CD14-positive monocyte (primary cell): ENCODE measurements at regions not wholly inside any gene's neighbourhood (a gene's known extent, or its start where the extent isn't known, plus 50 kb on each side); places are given as distances from the start of the nearest gene placed in this dataset.

Experiments
- DNase-seq, 3 donors: peaks; one replicate each; pipeline ENCODE4 v3.0.0-alpha.2; 2011 to 2022
- H2AFZ ChIP-seq: 2 replicates; pipeline ENCODE4 v1.6.0; 2012; ENCODE audit warnings: mild to moderate bottlenecking, low read depth, low read length, inconsistent platforms; ENCODE audit not compliant: insufficient read depth, poor library complexity, severe bottlenecking
- H3K27ac ChIP-seq, 2 donors: 1 replicate in 1 of 2; 2 replicates in 1 of 2; pipeline ENCODE4 v1.5.1; 2012 to 2013; ENCODE audit warnings: low read length in 2 of 2, control low read depth in 1 of 2, inconsistent platforms in 1 of 2, low read depth in 1 of 2, mild to moderate bottlenecking in 1 of 2
- H3K27me3 ChIP-seq, 2 donors: one replicate each; pipeline versions ENCODE4 v1.6.0 to v1.6.1; 2011 to 2013; ENCODE audit warnings: low read length in 2 of 2; ENCODE audit not compliant: control insufficient read depth in 2 of 2, insufficient read depth in 2 of 2
- H3K36me3 ChIP-seq, 2 donors: replicated peaks in 1 of 2; 1 replicate in 1 of 2; 2 replicates in 1 of 2; pipeline versions ENCODE4 v1.5.1 to v1.6.1; 2012 to 2013; ENCODE audit warnings: low read length in 2 of 2, control low read depth in 1 of 2, inconsistent platforms in 1 of 2, mild to moderate bottlenecking in 1 of 2; ENCODE audit not compliant: insufficient read depth in 2 of 2, control insufficient read depth in 1 of 2
- H3K4me1 ChIP-seq, 2 donors: 1 replicate in 1 of 2; 2 replicates in 1 of 2; pipeline versions ENCODE4 v1.5.1 to v1.6.1; 2012 to 2013; ENCODE audit warnings: low read length in 2 of 2, control low read depth in 1 of 2, inconsistent platforms in 1 of 2, mild to moderate bottlenecking in 1 of 2, moderate library complexity in 1 of 2; ENCODE audit not compliant: insufficient read depth in 2 of 2, control insufficient read depth in 1 of 2
- H3K4me2 ChIP-seq: replicated peaks from 2 replicates; pipeline ENCODE3; 2012; ENCODE audit warnings: low read length, moderate library complexity, mild to moderate bottlenecking; ENCODE audit not compliant: poor library complexity, severe bottlenecking; ENCODE audit errors: extremely low read depth
- H3K4me3 ChIP-seq, 3 experiments: fragments of 200-600 bp in 1 of 3; sonication (generic) in 1 of 3; replicated peaks in 1 of 3; 1 replicate in 2 of 3; 2 replicates in 1 of 3; pipeline ENCODE4 v1.5.1; 2011 to 2013; ENCODE audit warnings: low read length in 3 of 3, mild to moderate bottlenecking in 3 of 3, control low read depth in 2 of 3, low read depth in 2 of 3, inconsistent platforms in 1 of 3, moderate library complexity in 1 of 3
- H3K79me2 ChIP-seq: 2 replicates; pipeline ENCODE4 v1.6.0; 2012; ENCODE audit warnings: mild to moderate bottlenecking, control low read depth, inconsistent platforms, low read length, moderate library complexity; ENCODE audit not compliant: insufficient read depth
- H3K9ac ChIP-seq: 2 replicates; pipeline ENCODE4 v1.6.0; 2017; ENCODE audit warnings: low read length, mild to moderate bottlenecking; ENCODE audit not compliant: insufficient read depth, poor library complexity, severe bottlenecking
- H3K9me3 ChIP-seq, 2 donors: replicated peaks in 1 of 2; 1 replicate in 1 of 2; 2 replicates in 1 of 2; pipeline versions ENCODE4 v1.5.1 to v1.6.1; 2012 to 2013; ENCODE audit warnings: low read length in 2 of 2, control low read depth in 1 of 2; ENCODE audit not compliant: control insufficient read depth in 1 of 2, insufficient read depth in 1 of 2
- H4K20me1 ChIP-seq: 2 replicates; pipeline ENCODE4 v1.6.0; 2012; ENCODE audit warnings: mild to moderate bottlenecking, low read length, control low read depth, moderate library complexity; ENCODE audit not compliant: insufficient read depth
- H3K27ac Mint-ChIP-seq, 7 donors: one replicate each; pipeline ENCODE4 v1.8.0; 2020; ENCODE audit warnings: mild to moderate bottlenecking in 7 of 7, mixed read lengths in 7 of 7, moderate library complexity in 6 of 7, inconsistent platforms in 2 of 7
- H3K27me3 Mint-ChIP-seq, 3 donors: one replicate each; pipeline ENCODE4 v1.8.0; 2021 to 2022; ENCODE audit warnings: low read depth in 3 of 3, mild to moderate bottlenecking in 3 of 3, mixed read lengths in 3 of 3, moderate library complexity in 3 of 3, inconsistent platforms in 1 of 3
- H3K36me3 Mint-ChIP-seq, 2 donors: one replicate each; pipeline ENCODE4 v1.8.0; 2020; ENCODE audit warnings: mixed read lengths in 2 of 2, inconsistent platforms in 1 of 2, mild to moderate bottlenecking in 1 of 2
- H3K4me1 Mint-ChIP-seq: one replicate; pipeline ENCODE4 v1.8.0; 2020; ENCODE audit warnings: mild to moderate bottlenecking, mixed read lengths
- H3K4me3 Mint-ChIP-seq, 2 donors: one replicate each; pipeline ENCODE4 v1.8.0; 2020; ENCODE audit warnings: mild to moderate bottlenecking in 2 of 2, mixed read lengths in 2 of 2, moderate library complexity in 1 of 2
- H3K9me3 Mint-ChIP-seq, 7 donors: one replicate each; pipeline ENCODE4 v1.8.0; 2020 to 2022; ENCODE audit warnings: mixed read lengths in 7 of 7, mild to moderate bottlenecking in 6 of 7, moderate library complexity in 6 of 7, inconsistent platforms in 2 of 7
- CTCF ChIP-seq: fragments of 200-600 bp; IDR thresholded peaks from one replicate; pipeline ENCODE4 v1.8.0; 2022; ENCODE audit warnings: antibody characterized with exemption, mild to moderate bottlenecking
- WGBS: methylation state at CpG from one replicate; pipeline ENCODE4 v1.1.5; 2013; ENCODE audit warnings: missing lambda C conversion rate; ENCODE audit not compliant: insufficient coverage; 5-methylcytosine and 5-hydroxymethylcytosine counted together
- intact Hi-C, 2 donors: fragments of 100-400 bp; cut with micrococcal nuclease; formaldehyde crosslinking; loops; one replicate each; pipeline versions ENCODE4 v1.15.0 to v1.15.1; 2023

DNA sequence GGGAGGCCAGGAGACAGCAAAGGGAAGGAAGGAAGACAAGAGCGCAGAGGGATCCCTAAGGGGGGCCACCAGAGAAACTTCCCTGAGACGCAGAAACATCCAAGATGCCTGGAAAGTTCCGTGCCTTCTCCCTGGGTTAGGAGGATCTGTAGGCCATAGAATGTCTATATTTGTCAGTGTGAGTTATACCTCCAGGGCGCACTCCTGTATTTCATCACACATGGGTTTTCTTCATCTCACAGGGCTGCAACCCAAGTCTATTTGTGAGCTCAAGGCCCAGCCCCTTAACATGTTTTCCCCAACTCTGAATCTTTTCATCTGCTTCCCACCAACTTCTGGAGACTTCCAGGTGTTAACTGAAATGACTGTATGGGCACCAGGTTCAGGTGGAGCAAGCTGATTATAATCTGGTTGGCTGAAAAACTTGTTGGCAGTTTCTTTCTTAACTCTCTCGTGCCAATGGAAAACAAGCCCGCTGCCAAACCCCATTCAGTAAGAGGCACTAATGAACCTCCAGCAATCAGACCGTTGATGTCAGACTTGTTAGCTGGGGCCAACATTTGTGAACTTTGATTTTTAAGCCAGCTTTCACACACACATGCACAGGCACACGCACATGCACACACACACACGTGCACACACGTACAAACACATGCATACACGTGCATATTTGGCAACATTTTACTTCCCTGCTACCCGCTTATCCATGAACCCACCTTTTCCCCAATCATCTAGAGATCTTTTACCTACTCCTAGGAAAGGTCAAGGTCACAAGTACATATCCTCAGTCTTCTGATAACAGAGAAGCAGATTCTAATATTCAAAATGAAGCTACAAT lies 247.5 kb upstream of the GMDS start:
- no peaks in the 10 kb centered on the region for H3K79me2 ChIP-seq
- H3K4me1 ChIP-seq = no peaks in the 10 kb centered on the region
- H3K27ac Mint-ChIP-seq = no peak overlapping the region
- H3K4me3 ChIP-seq = no peak overlapping the region
- peaks cover 6 to 11% (median 8%) of the 10 kb centered on the region in 3 donors for H3K27me3 Mint-ChIP-seq
- intact Hi-C loops = no loop called here
- no peak overlapping the region for H3K4me3 Mint-ChIP-seq
- H2AFZ ChIP-seq = no peak overlapping the region
- peaks cover 2% of the 10 kb centered on the region for H3K4me1 Mint-ChIP-seq
- no peaks in the 10 kb centered on the region for H3K27me3 ChIP-seq
- H3K9me3 Mint-ChIP-seq = peaks cover 0 to 5% (median 0%) of the 10 kb centered on the region in 7 donors
- H3K36me3 Mint-ChIP-seq = no peaks in the 10 kb centered on the region
- DNase-seq = no peak
- no peak overlapping the region for H3K9ac ChIP-seq
- no peaks in the 10 kb centered on the region for H4K20me1 ChIP-seq
- no peaks in the 10 kb centered on the region for H3K9me3 ChIP-seq
- no peak overlapping the region for H3K27ac ChIP-seq
- H3K4me2 ChIP-seq = no peak overlapping the region
- H3K36me3 ChIP-seq = no peaks in the 10 kb centered on the region
- TF ChIP-seq CTCF = no peak
- WGBS = 88% methylated on average over 8 of the region's 12 CpGs

DNA sequence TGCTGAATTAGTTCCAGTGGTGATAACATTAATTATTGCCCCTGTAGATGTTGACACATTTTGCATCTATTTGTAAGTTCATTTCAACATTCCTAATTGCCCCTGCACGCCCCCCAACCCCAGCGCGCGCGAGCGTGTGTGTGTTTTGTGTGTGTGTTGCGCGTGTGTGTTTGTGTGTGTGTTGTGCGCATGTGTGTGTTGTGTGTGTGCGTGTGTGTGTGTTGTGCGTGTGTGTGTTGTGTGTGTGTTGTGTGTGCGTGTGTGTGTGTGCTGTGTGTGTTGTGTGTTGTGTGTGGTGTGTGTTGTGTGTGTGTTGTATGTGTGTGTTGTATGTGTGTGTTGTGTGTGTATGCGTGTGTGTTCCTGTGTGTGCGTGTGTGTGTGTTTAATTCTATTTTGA lies 245.7 kb upstream of the GMDS start:
- WGBS = 95% methylated on average over 12 of the region's 14 CpGs
- Histone ChIP-seq H3K27me3 (no peaks in the 10 kb centered on the region), H3K36me3 (no peaks in the 10 kb centered on the region), H2AFZ (no peak overlapping the region), H4K20me1 (no peaks in the 10 kb centered on the region), H3K79me2 (no peaks in the 10 kb centered on the region), H3K9ac (no peak overlapping the region), H3K27ac (no peak overlapping the region), H3K4me2 (no peak overlapping the region), H3K4me1 (no peaks in the 10 kb centered on the region), H3K4me3 (no peak overlapping the region), H3K9me3 (no peaks in the 10 kb centered on the region)
- TF ChIP-seq CTCF = no peak
- intact Hi-C loops = no loop called here
- no peak overlapping the region for H3K4me3 Mint-ChIP-seq
- no peak overlapping the region for H3K27ac Mint-ChIP-seq
- peaks cover 2% of the 10 kb centered on the region for H3K4me1 Mint-ChIP-seq
- DNase-seq = no peak
- peaks cover 4 to 14% (median 8%) of the 10 kb centered on the region in 3 donors for H3K27me3 Mint-ChIP-seq
- no peaks in the 10 kb centered on the region for H3K36me3 Mint-ChIP-seq
- peaks cover 0 to 5% (median 0%) of the 10 kb centered on the region in 7 donors for H3K9me3 Mint-ChIP-seq
